Fibroblast of gingiva (primary cell): ENCODE measurements at regions not wholly inside any gene's neighbourhood (a gene's known extent, or its start where the extent isn't known, plus 50 kb on each side); places are given as distances from the start of the nearest gene placed in this dataset.
"Not testable (repeated sequence)": the region's sequence is repeated elsewhere in the genome, so short reads cannot be mapped to it uniquely, and the experiment has no call there.

Source experiments
- DNase-seq: peaks from one replicate; pipeline ENCODE4 v3.0.0-alpha.2; 2011; ENCODE audit warnings: low read depth

DNA sequence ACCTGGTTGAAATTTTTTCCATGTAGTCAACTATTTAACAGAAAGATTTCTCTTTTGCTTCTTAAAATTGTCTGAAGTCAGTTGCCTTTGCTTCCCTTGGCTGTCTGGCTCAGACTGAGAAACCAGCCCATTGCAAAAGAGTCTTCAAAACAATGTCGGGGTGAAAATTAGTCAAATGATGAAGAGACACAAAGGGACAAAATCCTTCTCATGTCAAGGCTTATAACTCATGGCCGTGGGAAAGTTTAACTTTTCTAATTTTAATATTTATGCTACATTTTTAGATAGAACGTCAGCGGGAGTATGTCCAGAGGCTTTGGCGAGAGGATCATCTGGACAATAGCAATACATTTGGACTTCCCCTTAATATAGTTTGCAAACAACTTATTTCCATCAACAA lies 127.2 kb downstream of the CD164 start:
- DNase-seq, result no peak

DNA sequence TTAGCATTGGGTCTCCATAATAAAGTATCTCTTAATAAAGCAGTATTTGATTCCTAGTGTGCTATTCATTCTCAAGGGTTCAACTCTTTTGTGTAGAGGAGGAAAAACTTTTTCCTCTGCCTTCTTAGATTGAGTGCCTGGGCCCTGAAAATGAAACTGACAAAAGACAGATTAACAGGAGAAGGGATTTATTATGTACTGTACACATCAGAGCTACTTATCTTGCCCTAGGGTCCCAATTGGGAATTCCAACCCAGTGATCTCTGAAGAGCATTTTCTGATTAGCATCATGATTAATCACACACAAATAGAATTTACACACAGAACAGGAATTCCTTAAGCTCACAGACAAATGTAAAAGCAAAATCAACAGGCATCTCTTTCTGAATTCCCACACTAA lies 128.9 kb downstream of the CD164 start:
- DNase-seq, result no peak

DNA sequence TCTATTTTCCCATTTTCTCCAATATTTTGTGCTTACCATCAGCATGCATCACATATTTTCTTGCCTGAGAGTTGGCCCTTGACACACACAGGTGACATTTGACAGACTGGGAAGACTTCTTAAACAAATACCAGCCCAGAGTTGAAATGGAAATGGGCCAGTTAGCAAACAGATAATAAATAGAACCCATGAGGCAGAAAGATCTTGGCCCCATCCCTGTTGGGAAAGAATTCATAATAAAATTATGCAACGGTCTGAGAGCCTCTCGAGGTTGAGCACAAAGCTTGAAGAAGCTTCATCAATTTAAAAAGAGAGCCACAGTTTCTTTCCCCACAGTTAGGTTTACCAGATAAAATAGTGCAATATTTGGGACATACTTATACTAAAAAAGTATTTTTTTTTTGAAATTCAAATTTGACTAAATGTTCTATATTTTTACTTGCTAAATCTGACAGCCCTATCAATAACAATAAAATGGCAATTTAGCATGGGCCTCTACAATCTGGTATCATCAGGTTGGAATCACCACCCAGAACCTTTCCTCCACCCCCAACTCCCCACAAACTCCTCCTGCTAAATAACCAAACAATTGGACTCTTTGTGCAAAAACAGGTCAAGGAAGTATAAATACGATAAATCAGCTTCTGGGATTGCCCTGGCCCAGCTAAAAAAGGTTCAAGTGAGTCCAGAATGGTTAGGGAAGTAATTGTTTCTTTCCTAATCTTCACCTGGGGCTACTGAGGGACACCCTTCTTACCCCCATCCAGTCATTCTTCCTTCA lies 129.8 kb downstream of the CD164 start:
- no peak for DNase-seq

DNA sequence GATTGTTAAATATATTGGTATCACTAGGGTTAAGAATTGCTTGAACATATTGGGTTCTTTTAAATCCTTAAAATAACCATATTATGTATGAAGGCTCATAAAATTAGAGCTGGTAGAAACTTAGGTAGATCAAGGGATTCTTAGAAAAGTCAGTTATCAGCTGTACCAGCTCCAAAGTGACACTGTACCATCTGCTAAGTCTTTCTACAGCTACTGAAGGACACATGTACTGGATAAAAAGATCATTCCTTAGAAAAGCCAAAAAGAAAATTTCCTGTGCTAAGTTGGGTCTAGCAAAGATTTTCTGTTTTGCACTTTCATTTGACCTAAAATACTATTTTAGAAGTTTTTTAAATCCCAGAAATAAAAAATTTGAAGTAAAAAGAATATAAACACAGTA lies 130.4 kb downstream of the CD164 start:
- no peak for DNase-seq

DNA sequence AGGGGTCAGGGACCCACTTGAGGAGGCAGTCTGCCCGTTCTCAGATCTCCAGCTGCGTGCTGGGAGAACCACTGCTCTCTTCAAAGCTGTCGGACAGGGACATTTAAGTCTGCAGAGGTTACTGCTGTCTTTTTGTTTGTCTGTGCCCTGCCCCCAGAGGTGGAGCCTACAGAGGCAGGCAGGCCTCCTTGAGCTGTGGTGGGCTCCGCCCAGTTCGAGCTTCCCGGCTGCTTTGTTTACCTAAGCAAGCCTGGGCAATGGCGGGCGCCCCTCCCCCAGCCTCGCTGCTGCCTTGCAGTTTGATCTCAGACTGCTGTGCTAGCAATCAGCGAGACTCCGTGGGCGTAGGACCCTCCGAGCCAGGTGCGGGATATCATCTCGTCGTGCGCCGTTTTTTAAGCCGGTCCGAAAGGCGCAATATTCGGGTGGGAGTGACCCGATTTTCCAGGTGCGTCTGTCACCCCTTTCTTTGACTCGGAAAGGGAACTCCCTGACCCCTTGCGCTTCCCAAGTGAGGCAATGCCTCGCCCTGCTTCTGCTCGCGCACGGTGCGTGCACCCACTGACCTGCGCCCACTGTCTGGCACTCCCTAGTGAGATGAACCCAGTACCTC lies 131.6 kb downstream of the CD164 start:
- DNase-seq, result not testable (repeated sequence)

DNA sequence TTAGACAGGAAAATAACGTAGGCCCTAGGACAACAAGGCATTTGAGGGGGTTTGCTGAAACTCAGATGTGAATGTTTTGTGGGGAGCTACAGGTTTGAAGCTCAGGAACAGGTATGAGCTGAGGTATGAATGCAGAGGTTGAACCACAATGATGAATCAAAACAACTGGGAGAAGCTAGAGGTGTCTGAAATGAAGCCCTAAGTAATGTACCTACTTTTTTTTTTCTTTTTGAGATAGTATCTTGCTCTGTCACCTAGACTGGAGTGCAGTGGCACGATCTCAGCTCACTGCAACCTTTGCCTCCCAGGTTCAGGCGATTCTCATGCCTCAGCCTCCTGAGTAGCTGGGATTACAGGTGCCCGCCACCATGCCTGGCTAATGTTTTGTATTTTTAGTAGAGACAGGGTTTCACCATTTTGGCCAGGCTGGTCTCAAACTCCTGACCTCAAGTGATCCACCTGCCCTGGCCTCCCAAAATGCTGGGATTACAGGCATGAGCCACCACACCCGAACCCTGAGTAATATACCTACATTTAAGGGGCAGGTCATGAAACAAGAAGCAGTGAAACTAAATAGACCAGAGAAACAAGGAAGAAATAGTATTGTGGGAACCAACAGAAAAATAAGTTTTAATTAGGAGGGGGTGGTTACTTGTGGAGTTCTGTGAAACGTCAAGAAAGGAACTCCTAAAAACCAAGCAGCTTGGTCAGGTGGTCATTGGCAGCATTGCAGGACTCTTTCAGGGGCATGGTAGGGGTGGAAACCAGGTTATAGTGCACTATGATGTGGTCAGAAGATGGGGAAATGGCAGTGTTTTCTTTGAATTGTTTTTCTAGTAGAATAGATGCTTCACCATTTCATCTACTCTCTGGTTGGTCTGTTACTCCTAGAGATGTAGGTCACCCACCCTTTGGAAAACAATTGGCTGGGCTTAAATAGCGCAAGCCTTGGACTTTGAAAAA lies 138.1 kb downstream of the CD164 start:
- DNase-seq, result no peak

DNA sequence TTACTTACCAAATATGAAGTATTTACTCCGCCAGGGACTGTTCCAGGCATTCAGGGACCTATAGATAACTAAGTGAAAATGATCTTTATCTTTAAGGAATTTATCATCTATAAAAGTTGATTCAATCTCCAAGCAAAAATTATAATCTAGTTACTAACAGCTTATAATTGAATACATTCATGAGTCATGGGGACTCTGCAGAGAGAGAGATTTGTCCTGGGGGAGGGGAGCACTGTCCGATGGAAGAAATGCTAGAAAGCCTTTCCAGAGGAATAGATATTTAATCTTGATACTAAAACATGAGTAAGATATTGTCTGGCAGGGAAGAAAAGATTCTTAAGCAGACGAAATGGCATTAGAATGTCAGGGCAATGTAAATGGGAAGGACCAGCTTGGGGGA lies 139.3 kb downstream of the CD164 start:
- no peak for DNase-seq

DNA sequence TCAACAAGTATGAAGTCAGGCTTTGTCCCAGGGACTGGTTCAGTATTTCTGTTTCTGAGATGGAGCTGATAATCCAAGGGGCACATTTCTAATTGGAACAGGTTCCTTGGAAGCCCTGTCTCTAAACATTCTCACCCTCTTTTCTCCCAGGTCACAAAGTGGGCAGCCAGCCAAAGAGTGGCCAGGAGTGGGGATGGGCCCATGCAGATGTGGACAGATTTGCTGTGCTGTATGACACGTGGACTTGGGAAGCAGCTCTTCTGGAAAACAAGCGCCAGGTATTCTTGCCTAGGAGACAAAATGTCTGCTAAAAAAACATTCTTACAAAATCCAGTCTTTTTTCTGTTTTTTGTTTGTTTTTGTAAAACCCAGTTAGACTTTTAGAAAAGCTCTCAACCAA lies 140.2 kb downstream of the CD164 start:
- DNase-seq, result no peak

DNA sequence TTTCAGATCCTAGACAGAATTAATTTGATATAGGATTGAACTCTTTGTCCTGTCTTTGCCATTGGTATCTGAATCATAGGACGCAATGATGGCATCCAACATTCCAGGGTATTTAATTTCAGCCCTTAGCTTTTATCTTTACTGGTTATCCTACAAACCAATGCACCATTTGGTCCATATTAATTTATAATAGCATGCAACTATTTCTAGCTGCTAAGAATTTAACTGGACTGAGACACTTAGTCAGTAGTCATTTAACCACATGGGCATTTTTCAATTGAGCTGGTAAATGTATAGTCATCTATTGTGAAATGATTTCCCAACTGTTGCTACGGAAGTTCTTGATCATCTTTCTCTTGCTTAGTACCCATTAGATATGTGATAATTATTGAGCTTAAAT lies 141.1 kb downstream of the CD164 start:
- DNase-seq, result peak; percentile 78

DNA sequence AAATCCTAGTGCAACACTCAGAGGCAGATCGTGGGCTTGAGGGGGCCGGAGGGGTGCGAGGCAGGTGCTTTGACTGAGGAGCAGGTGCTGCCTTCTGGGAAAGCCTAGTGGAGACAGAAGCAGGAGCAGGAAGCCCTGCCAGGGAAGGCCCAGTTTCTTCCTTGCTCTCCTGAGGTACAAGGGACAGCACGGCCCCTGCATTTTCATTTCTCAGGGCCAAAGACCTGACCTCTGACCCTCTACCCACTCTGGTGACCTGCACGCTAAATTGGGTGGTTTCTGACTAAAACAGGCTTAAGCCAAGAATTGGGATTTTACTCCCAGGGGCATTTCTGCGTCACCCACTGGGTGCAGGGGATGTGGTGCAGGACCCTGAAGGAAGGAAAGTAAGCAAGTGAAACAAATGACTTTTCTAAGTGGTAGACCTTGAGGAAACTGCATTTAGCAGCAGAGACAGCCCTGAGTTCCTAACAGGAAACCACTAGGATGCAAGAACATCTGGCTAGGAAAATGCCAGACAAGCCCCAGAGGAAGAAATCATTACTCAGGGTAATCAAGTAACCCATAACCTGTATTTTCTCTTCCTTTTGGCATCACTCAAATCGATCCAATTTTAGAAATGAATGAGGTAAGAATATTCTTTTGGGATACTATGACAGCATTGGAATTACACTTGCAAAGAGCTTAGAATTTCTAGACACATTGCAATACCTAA lies 141.7 kb downstream of the CD164 start:
- DNase-seq, result peak; percentile 59

DNA sequence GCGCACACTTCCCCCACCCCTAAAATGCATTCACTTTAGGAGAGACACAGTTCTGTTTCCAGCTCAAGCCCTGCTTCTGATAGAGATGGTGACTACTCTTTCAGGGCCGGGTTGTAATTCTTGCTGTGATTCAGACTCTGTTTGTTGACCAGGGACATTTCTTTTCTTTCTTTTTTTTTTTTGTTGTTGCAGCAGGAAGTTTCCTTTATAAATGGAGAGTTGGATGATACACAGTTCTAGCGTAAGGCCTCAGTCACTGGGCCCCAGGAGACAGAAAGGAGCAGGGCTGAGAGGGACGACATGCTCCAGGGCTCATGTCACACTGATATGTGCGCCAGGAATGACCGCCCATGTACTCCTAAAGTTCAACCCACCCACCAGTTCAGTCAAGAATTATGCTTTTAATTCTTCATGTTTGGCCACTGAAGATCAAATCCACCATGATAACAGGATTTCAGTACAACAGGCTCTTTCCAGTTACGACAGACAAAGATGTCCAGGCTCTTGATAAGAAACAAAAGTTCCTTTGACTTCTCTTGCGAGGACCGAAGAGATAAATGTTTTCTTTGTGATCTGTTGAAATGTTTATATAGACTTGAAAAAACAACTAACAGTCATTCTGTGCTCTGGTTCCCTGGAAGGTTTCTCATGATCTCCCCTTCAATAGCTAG lies 142.5 kb downstream of the CD164 start:
- DNase-seq, result no peak

DNA sequence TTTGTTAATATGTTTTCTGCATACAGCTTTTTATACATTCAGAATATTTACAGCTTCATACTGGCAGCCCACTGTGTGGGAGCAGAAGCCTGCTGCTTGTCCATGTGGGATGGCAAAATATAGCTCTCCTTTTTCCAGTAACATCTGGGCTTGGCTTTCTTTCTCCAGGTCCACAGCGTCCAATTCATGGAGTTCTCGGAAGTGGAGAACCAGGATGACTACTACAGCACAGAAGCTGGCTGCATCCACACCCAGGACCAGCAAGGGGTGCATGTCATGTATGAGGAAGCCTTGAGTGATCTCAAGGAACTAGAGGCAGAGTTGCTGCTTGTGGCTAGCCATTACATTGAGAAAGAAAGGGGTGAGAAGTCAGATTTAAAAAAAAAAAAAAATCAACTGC lies 143.1 kb downstream of the CD164 start:
- no peak for DNase-seq

DNA sequence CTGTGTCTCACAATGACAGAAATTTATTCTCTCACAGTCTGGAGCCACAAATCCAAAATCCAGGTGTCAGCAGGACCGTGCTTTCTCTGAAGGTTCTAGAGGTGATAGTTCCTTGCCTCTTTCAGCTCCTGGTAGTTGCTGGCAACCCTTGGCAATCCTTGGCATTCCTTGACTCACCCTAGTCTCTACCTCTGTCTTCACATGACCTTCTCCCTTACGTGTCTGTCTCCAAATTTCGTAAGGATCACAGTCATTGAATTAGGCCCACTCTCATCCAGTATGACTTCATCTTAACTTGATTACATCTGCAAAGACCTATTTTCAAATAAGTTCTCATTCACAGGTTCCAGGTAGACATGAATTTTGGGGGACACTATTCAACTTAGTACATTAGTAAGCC lies 143.1 kb downstream of the CEP57L1 start:
- DNase-seq, result peak; percentile 36

DNA sequence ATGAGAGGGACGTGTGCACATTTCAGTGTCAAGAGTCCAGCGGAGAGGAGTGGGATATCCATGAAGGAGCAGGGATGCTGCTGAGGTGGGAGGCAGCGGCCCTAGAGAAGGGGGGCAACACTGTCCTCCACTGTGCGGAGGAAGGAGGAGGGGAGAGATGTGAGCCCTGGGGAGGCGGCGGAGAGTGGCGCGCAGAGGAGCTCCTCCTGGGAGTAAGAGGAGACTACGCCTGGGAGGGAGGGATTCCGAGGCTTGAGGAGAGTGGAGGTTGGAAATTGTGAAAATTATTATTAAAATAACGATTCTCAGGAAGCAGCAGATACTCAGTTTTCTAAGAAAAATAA lies 142.7 kb downstream of the CEP57L1 start:
- DNase-seq, result no peak

DNA sequence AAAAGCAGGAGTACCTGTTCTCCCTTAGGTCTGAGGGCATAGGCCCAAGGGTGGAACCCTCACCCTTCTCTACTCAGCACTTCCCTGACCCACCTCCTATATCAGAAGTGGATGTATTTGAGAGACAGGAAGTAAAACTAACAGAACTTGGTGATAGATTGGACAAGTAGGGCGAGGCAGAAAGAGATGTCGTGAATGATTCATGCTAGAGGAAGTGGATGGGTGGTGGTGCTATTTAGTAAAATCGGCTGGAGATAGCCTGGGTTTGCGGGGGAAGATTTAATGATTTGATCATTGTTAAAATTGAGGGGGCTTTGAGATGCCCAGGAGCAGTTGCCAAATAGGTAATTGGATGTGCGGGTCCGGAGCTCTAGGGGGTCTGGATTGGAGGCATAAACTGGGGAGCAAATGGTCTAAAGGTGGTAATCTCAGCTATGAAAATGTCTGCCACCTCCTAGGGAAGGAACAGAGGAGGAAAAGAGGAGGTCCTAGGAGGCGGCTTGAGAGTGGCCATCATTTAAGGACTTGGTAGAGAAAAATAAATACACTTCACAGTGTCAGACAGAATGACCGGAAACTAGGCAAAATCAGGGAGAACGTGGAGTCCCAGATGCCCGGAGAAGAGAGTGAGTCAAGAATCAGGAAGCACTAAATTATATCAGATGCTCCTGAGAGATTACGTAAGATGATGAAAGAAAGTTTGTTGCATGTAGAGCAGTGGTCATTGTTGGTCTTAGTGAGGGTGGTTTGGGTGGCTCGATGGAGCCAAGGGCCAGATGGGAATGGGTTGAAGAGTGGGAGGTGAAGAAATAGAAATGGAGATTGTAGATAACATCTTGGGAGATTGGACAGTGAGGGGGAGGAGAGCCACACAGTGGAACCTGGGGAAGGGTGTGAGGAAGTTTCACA lies 142.0 kb downstream of the CEP57L1 start:
- peak; percentile 28 for DNase-seq

DNA sequence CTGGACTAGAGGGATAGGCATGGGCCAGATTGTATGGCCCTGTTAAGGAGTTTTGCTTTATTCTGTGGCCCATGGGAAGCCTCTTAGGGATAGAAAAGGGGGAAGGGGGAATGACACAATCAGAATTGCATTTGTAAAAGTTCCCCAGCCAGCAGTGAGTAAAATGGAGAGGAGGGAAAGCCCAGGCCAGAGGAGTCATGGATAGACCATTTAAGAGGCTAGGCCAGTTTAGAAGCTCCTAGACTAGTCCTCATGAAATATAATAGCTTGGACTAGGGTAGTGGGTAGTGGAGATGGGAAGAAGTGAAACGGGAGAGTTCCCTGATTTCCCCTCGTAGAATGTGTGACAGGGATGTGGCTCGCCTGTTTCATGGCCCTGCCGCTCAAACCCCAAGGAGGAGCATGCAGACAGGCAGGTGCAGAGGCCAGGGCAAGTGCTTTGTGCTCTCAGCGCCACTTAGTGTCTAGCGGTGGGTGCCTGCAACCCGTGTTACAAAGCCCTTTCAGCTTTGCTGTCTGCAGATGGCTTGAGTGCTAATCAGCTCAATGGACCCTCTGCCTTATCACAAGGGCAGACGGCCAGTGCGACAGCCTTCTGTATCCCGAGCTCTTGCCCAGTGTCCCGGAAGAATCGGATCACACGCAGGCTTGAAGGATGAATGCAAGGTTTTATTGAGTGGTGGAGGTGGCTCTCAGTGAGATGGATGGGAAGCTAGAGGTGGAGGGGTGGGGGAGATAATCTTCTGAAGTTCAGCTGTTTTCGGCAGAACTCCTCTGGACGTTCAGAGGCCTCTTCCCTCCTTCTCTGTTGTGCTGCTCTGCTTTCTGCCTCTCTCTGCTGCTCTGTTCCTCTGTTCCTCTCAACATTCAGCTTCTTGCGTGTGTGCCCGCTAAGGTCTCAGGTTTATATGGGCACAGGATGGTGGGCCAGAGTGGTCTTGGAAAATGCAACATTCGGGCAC lies 141.1 kb downstream of the CEP57L1 start:
- no peak for DNase-seq

DNA sequence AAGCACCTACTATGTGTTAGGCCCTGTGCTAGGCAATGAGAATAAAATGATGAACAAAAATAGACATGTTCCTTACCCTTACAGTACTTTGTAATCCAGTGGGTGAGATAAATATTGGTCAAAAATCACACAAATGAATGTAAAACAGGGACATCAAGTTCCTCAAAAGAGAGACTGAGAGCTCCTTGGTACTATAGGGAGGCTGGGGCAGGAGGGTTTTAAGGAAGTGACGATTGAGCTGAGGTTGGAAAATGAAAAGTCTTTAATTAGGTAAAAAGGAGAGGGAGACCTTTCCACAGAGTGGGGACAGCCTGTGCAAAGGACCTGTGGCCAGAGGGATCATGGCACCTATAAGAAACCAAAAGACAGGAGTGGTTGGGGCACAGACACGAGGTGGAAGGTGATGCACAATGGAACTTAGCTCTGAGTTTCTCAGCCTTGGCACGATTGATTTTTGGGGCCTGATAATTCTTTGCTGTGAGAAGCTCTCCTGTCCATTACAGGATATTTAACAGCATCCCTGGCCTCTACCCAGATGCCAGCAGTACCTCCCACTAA lies 140.3 kb downstream of the CEP57L1 start:
- DNase-seq, result no peak

DNA sequence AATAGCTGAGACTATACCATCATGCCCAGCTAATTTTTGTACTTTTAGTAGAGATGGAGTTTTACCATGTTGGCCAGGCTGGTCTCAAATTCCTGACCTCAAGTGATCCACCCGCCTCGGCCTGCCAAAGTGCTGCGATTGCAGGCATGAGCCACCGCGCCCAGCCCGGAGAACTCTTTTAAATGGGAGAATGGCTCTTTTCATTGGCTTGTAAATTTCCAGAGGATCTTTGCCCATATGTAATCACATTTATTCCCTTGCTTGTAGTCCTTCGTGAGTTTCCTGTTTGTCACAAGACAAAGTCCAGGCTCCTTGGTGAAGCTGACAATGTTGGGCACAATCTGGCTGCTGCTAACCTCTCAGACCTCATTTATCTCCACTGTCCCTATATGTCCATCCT lies 135.1 kb downstream of the CEP57L1 start:
- no peak for DNase-seq

DNA sequence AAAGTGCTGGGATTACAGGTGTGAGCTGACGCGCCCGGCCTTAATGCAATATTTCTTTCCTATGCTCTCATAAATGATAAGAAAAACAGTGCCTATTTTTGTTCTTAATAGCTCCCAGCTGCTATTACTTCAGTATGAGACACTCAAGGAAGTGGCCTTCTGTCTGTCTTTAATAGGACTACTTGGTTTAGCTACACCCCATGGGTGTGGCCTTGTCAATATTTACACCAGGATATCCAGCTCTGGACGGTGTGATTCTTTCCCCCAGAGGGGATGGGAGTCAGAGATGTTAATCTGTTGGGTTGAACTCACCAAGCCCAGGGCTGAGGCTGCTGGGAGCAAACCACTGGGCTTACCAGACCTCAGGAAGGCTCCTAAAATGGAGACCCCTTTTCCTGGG lies 134.2 kb downstream of the CEP57L1 start:
- DNase-seq, result peak; percentile 13
